Peyer's patch (tissue), 4 donors: ENCODE measurements at regions not wholly inside any gene's neighbourhood (a gene's known extent, or its start where the extent isn't known, plus 50 kb on each side); places are given as distances from the start of the nearest gene placed in this dataset.

Experiments
- CTCF ChIP-seq, 6 experiments: fragments of 450-650 bp in 4 of 6; fragments of 200-600 bp in 2 of 6; sonication (generic) in 1 of 6; IDR thresholded peaks; one replicate each; pipeline ENCODE4 v1.5.1; 2017 to 2019; ENCODE audit warnings: antibody characterized with exemption in 6 of 6, mild to moderate bottlenecking in 3 of 6, moderate library complexity in 1 of 6
- POLR2A ChIP-seq, 2 donors: fragments of 450-650 bp; IDR thresholded peaks; one replicate each; pipeline ENCODE4 v1.5.1; 2017; ENCODE audit warnings: antibody characterized with exemption in 2 of 2, mild to moderate bottlenecking in 2 of 2, moderate library complexity in 2 of 2

- TF ChIP-seq CTCF (IDR thresholded peaks at IDR 0.05) (no peak), POLR2A (IDR thresholded peaks at IDR 0.05) (no peak)
These were observed 216.9 kb upstream of the CDIN1 start for GRCh38 chr15:36362509-36362915.
